NCI-H69 (cell line): ENCODE measurements at regions not wholly inside any gene's neighbourhood (a gene's known extent, or its start where the extent isn't known, plus 50 kb on each side); places are given as distances from the start of the nearest gene placed in this dataset.

ENCODE experiments used
- DNase-seq: peaks from one replicate; lab custom pipeline; 2025; lab: John Stamatoyannopoulos, UW

GRCh38 chr15:60057554-60057953, 53.4 kb downstream of the FOXB1 start:
- no peak for DNase-seq

DNA sequence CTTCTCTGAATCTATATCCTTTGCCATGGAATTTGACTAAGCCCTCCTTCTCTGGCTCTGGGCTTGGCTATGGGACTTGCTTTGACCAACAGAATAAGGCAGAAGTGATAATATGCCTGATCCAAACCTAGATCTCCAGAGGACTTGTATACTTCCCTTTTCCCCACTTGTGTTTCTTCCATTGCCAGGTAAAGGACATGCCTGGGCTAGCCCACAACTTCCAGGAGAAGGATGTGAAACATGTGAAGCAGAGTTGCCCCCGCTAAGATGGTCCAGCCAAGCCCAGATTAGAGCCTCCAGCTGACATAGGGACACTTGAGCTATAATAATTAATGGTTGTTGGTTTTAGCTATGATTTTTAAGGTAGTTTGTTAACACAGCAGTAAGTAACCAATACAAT, 55.1 kb downstream of the FOXB1 start:
- DNase-seq = no peak

- DNase-seq = no peak
These were observed 57.6 kb downstream of the FOXB1 start for GRCh38 chr15:60061758-60062157.

DNA sequence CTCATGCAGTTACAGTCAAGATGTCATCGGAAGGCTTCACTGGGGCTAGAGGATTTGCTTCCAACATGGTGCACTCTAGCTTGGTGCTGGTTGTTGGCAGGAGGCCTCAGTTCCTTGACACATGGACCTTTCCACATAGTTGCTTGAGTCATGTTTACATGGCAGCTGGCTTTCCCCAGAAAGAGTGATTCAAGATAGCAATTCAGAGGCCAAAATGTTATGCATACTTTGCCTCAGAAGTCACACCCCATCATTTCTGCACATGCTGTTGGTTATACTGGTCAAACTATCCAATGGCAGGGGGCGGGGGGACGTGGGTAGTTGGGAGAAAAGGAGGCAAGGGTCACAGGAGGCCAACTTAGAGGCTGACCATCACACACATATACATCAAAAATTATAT, 58.7 kb downstream of the FOXB1 start:
- no peak for DNase-seq

- DNase-seq = no peak
These were observed 61.8 kb downstream of the FOXB1 start for GRCh38 chr15:60065951-60066350.

- DNase-seq = no peak
These were observed 66.9 kb downstream of the FOXB1 start for GRCh38 chr15:60070838-60071493.

DNA sequence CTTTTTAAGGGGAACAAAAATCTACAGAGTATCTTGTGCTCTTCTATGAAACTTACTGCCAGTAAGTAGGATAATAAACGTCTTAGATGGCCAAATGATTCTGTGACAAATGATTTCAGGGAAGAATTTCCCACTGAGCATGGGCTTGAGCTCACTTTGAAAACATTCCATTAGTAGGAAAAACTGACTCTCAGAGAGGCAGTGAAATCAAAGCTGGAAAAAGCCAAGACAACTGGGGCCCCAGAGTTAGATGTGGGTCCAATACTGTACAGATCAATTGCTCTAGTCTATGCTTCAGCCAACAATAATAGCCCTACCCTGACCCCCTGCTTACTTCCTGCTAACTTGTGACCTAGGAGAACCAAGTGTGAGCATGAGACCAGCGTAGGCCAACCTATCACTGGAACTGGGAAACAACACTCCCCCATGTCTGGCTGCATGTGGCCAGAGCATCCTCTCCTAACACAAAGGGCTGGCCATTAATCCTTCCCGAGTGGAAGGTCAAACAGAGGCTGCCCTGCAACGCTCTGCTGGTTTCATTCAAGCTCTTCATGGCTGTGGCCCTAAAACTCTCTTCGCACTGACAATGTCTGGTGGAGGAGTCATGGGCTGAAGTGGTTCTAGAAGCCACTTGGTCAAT, 68.8 kb downstream of the FOXB1 start:
- no peak for DNase-seq

DNA sequence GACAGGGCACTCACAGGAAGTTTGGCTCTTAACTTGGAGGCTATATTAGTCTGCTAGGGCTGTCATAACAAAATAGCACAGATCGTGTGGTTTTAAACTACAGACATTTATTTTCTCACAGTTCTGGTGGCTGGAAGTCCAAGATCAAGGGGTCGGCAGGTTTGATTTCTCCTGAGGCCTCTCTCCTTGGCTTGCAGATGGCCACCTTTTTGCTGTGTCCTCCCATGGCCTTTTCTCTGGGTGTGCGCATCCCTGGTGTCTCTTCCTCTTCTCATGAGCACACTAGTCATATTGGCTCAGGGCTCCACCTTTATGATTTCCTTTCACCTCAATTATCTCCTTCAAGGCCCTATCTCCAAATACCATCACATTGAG, 69.3 kb downstream of the FOXB1 start:
- no peak for DNase-seq

DNA sequence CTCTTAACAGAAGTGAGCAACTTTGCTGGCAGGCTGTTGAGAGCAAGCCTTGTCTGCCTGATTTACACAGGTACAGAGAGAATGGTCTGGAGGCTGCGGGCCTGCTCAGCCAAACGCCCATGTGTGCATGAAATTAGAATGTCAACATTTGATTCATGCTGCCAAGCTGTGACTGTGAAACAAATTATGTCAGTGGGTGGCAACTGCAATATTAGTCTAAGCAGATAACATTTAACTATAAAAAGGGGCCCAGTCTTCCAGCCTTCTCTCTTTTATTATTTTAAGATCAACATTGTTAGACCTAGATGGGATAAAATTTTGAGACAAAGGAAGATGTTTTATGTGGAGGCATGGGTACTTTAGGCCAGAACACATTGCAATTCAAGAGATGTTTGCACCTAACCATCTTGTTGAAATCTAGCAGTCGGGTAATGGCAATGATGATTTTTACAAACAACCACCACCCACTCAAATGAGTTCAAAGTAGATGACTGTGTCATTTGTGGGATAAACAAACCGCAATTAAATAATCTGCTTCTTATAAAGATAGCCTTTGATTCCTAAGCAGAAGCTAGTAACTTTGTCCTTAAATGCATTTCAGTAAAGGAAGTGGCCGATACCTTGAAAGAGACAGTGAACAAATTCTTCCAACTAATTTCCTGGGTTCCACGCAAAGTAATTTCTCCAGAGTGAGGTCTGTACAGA, 70.2 kb downstream of the FOXB1 start:
- peak; percentile 97 for DNase-seq

GRCh38 chr15:60076045-60076444, 71.9 kb downstream of the FOXB1 start:
- peak; percentile 40 for DNase-seq

GRCh38 chr15:60076582-60077276, 72.6 kb downstream of the FOXB1 start:
- peak; percentile 93 for DNase-seq

DNA sequence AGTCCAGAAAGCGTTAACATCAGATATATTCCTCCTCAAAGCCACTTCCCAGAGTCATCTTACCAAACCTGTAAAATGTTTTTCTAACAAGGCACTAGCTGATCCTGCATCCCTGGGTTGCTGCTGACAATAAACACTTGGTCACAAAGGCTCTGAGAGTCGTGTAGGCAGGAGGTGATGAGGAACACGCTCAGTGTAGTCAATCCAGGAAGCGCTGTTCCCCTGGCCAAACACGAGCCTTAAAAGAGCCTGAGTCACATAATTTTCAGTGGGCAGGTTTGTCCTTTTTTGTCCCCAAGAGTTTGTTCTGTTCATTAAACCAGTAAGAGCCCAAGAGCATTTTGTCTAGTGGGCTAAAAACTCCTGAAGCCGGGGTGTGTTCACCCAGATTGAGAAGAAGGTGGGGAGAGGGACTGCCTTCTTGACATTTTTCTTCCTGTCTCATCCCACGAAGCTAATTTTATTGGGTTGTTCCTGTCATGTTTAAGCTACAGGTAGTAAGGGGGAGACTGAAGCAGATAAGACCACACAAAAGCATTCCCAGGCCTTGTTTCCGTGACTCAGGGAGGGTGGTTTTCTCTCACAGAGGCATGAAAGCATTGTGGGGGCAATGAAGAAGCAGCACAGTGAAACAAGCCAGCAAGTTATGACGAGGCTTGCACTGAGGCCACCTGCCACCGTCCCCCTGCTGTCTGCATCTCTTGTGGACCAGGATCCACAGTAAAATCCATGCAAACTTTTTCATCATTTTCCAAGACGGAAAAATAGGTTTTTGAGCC, 73.7 kb downstream of the FOXB1 start:
- peak; percentile 48 for DNase-seq

DNA sequence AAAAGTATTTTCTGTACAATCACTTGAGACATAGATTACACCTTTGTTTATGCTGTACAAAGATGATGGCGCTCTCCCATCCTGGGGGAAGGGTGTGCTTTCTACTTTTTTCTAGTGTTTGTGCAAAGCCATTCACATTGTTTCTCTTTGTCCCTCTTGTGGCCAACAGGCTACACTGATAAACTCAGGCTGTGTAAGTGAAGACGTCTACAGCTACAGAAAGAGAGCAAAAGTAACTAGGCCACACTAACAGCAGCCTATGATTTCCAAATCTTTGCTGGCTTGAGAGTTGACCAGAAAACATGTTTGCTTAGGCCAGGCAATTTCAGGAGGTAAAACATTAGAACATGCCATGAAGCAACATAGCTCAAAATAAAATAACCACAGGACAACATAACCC, 75.1 kb downstream of the FOXB1 start:
- DNase-seq = peak; percentile 32

DNA sequence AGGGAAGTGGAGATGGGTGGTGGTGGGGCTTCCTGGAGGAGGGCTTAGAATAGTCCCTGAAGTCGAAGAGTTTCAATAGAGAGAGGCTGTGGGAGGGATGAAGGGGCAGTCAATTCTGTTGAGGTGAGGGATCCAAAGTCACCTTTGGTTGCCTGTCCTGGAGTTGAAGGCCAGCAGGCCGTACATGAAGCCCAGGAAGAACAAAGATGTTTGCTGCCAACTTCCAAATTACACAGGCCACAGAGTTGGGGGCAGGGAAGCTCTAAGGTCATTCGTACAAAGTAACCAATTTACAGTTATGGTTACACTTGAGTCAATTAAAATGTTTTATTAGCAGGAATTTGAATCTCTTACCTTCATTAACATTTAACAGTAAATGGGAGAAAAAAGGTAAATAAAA, 77.9 kb downstream of the FOXB1 start:
- no peak for DNase-seq

GRCh38 chr15:60083318-60083717, 79.2 kb downstream of the FOXB1 start:
- DNase-seq = no peak

DNA sequence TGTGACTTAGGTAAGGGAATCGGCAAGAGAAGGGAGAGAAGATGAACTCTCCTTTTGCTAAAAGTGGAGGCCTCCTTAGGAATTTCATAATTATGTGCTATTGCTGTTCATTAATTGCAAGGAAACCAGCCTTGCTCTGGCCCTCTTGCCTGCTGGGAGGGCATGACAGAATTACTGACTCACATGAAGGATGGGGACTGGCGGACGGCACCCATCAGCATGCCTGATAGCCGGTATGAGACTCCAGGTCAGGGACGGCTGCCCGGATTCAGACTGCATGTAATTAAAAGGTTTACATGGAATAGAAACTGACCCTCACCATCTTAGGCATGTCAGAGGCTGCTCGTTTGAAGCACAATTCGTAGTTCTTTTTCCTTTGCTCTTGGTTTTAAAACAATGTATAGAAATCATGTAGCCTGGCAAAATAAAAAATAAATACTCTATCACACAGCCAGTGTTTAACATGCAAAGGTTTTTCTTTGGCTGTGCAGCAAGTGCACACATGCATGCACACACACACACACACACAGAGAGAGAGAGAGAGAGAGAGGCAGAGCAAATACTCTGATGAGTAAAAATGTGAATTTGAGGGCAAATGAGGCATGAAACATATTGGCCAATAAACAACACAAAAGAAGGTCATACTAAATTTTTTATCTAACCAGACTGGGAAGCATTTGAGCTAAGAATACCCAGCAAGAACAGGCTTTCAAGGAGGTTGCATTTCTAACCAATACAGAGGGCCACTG, 82.7 kb downstream of the FOXB1 start:
- no peak for DNase-seq

GRCh38 chr15:60087561-60087960, 83.5 kb downstream of the FOXB1 start:
- DNase-seq = no peak

- no peak for DNase-seq
These were observed 86.6 kb downstream of the FOXB1 start for GRCh38 chr15:60090747-60091146.

DNA sequence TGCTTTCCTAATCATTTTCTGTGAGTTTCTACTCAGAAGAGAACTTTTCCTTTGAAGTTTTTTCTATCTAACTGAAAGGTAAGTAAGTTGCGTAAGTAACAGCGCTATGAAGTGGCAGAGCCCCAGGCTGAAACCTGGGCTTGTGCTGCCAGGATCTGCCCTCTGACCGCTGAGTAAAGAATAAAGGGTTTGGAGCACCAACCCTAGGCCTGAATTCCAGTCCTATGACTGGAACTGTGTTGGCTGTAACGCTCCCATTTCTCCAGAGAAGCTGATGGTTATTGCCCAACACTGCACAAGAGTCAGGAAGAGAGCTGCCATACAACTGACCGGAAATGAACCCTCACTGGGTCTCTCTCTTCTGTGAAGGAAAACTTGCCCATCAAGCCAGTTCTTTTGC, 87.0 kb downstream of the FOXB1 start:
- DNase-seq = no peak

GRCh38 chr15:60091911-60092310, 87.8 kb downstream of the FOXB1 start:
- no peak for DNase-seq
